ENCODE measurements at regions not wholly inside any gene's neighbourhood (a gene's known extent, or its start where the extent isn't known, plus 50 kb on each side); places are given as distances from the start of the nearest gene placed in this dataset.
"Not testable (repeated sequence)": the region's sequence is repeated elsewhere in the genome, so short reads cannot be mapped to it uniquely, and the experiment has no call there.

DNA sequence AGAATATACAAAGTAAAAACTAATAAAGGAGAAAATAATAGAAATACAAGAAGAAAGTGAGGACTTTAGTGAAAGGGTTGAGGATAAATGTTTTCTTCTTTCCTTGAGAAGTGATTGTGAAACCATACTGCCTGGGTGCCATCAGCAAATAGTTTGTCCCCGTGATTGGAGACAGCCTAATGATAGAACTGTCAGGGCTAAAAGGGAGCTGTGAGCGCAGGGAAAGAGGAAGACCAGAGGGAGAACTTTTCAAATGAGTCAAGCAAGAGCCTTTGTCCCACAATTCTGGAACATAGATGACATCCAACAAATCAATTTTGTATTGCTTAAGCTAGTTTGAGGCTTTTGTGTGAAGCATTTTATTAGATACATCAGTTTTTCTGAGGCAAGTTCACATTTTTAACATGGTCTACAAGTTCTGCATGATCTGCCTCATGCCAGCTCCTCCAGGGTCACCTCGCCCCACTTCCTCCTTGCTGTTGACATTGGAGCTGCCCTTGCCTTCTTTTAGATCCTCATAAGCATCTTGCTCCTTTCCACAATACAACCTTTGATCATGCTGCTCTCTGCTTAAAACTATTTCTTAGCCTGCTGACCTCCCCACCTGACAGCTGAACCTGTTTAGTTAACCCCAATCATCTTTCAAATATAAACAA, 213.4 kb upstream of the REG3G start:
- no peak overlapping the region for H3K4me3 ChIP-seq (ENCODE audit: low read length)
- no peak for DNase-seq (ENCODE audit: low read depth, low spot score)

- DNase-seq (ENCODE audit: low read depth, low spot score) = no peak
- no peak overlapping the region for H3K4me3 ChIP-seq (ENCODE audit: low read length)
These were observed 211.0 kb upstream of the REG3G start for GRCh38 chr2:78814331-78814986.

DNA sequence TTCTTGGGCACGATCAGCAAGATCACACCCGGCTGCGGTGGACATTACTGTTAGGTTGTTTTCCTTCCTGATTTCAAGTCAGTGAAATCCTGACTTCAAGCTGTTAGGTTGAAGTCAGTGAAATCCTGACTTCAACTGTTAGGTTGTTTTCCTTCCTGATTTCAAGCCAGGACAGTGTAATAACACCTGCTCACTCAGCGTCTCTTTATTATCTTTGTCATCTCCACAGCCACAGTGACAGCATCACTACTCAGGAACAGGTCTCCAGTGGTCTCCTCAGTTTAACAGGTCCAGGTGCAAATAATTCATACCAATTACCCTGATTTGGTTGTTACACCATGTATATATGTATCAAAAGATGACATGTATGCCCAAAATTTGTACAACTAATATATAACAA, 208.1 kb upstream of the REG3G start:
- no peak for DNase-seq (ENCODE audit: low read depth, low spot score)
- no peak overlapping the region for H3K4me3 ChIP-seq (ENCODE audit: low read length)

DNA sequence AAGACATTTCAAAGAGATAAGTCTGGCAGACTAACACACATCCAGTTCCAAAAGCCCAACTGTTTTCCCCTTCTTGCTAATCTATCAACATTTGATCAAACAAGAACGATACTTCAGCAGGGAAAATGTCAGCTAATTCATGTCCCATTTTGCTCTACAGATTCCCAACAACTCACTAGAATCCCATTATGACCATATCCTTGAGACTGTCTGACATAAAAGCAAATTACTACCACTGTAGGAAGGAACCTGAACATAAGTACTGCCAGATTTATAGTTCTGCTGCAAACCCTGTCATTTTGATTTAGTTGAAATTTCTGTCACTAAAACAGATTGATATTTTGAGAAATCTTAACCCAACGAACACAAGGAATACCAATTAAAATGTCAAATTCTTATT, 193.0 kb upstream of the REG3G start:
- no peak for DNase-seq (ENCODE audit: low read depth, low spot score)
- no peak overlapping the region for H3K4me3 ChIP-seq (ENCODE audit: low read length)

GRCh38 chr2:78839259-78839658, 186.2 kb upstream of the REG3G start:
- no peak overlapping the region for H3K4me3 ChIP-seq (ENCODE audit: low read length)

DNA sequence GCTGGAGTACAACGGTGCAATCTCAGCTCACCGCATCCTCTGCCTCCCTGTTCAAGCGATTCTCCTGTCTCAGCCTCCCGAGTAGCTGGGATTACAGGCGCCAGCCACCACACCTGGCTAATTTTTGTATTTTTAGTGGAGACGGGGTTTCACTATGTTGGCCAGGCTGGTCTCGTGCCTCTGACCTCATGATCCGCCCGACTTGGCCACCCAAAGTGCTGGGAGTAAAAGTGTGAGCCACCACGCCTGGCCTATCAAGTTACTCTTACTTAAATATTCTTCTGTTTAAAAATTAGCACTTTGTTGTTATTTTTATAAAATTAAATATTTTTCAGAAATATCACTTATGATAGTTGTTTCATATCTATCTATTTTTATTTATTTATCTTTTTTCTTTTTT, 185.2 kb upstream of the REG3G start:
- not testable (repeated sequence) for DNase-seq (ENCODE audit: low read depth, low spot score); H3K4me3 ChIP-seq (ENCODE audit: low read length)

More at GRCh38 chr2:78839259-78839658, 186.2 kb upstream of the REG3G start:
- no peak for DNase-seq (ENCODE audit: low read depth, low spot score)

GRCh38 chr2:78845664-78846185, 179.8 kb upstream of the REG3G start:
- no peak for DNase-seq (ENCODE audit: low read depth, low spot score)
- no peak overlapping the region for H3K4me3 ChIP-seq (ENCODE audit: low read length)

DNA sequence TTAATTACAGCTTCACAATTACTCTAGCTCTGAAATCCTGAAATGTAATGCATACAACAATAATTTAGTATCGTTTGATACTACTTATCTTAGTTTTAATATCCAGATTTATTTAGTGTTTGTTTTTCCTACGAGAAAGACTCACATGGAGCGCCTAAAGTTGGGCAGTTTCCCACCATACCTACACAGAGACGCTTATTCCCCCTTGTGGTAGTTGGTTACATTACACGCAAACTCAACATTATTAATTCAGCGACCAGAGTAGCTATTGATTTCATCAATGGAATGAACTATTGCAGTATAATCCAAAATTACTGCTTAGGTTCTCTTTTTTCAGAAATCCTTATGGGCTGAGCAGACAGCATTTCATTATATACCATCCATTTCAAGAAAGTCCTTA, 164.0 kb upstream of the REG3G start:
- H3K4me3 ChIP-seq (ENCODE audit: low read length) = no peak overlapping the region
- peak; percentile 19 for DNase-seq (ENCODE audit: low read depth, low spot score)

GRCh38 chr2:78864205-78864604, 161.3 kb upstream of the REG3G start:
- DNase-seq (ENCODE audit: low read depth, low spot score) = no peak
- no peak overlapping the region for H3K4me3 ChIP-seq (ENCODE audit: low read length)

GRCh38 chr2:78865667-78866066, 159.8 kb upstream of the REG3G start:
- H3K4me3 ChIP-seq (ENCODE audit: low read length) = no peak overlapping the region
- no peak for DNase-seq (ENCODE audit: low read depth, low spot score)

- no peak for DNase-seq (ENCODE audit: low read depth, low spot score)
- no peak overlapping the region for H3K4me3 ChIP-seq (ENCODE audit: low read length)
These were observed 155.0 kb upstream of the REG3G start for GRCh38 chr2:78870343-78870967.

- H3K4me3 ChIP-seq (ENCODE audit: low read length) = no peak overlapping the region
- DNase-seq (ENCODE audit: low read depth, low spot score) = no peak
These were observed 152.0 kb upstream of the REG3G start for GRCh38 chr2:78873526-78873925.

GRCh38 chr2:78876316-78876688, 149.2 kb upstream of the REG3G start:
- no peak for DNase-seq (ENCODE audit: low read depth, low spot score)
- H3K4me3 ChIP-seq (ENCODE audit: low read length) = no peak overlapping the region

DNA sequence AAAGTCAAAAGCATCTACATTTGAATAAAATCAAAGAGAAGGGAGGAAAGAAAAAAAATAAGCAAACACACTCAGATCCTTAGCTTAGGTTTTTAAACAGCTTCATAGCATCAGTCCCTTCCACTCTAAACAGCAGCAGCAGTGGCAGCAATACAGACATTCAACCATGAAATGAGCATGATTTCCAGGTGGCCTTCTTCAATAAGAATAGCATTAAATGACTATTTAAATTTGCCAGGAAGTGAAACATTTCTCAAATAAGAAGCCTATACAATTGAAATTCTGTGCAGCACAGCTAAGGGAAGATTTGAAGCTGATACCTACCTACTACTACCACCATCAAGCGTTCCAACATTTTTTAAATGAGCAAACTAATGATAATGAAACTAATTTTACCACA, 138.1 kb upstream of the REG3G start:
- DNase-seq (ENCODE audit: low read depth, low spot score) = no peak
- no peak overlapping the region for H3K4me3 ChIP-seq (ENCODE audit: low read length)

GRCh38 chr2:78890935-78891334, 134.6 kb upstream of the REG3G start:
- no peak for DNase-seq (ENCODE audit: low read depth, low spot score)
- H3K4me3 ChIP-seq (ENCODE audit: low read length) = no peak overlapping the region

GRCh38 chr2:78892295-78892694, 133.2 kb upstream of the REG3G start:
- H3K4me3 ChIP-seq (ENCODE audit: low read length) = no peak overlapping the region

DNA sequence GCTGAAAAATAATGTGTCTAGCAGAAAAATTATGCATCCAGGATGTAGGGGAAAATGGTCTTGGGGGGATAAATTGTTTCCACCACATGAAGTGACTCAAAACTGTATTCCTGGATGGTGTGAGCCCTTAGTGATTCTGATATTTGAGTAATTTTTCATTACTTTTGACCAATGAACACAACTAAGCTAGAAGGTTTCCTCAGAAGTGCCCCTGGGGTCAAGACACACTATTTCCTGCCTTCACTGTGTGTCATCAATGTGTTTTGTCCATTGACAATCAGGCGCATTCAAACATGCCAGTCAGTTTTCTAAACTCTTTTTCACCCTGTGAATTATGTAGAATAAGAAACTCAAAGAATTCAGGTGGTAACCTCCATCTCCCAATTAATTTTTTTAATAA, 130.5 kb upstream of the REG3G start:
- H3K4me3 ChIP-seq (ENCODE audit: low read length) = no peak overlapping the region
- no peak for DNase-seq (ENCODE audit: low read depth, low spot score)

More at GRCh38 chr2:78892295-78892694, 133.2 kb upstream of the REG3G start:
- DNase-seq (ENCODE audit: low read depth, low spot score) = no peak

- no peak overlapping the region for H3K4me3 ChIP-seq (ENCODE audit: low read length)
- no peak for DNase-seq (ENCODE audit: low read depth, low spot score)
These were observed 129.0 kb upstream of the REG3G start for GRCh38 chr2:78896536-78896935.

GRCh38 chr2:78907089-78907488, 118.4 kb upstream of the REG3G start:
- H3K4me3 ChIP-seq (ENCODE audit: low read length) = no peak overlapping the region
- DNase-seq (ENCODE audit: low read depth, low spot score) = no peak

DNA sequence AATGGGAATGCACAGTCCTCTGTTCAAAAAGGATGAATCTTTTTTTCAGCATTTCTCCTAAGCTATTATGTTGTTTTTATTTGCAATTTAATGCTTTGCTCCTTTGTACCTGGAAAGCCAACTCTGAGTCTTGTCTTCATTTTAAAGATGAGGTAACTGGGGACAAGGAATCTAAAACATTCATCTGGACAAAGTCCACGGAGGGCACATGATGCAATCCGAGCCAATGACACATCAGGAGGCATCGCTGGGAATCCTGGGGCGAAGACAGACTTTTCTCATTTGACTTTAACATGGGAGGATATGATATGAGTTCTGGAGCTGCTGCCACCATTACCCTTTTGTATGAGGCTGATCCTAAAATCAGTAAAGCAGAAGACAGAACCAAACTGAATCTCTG, 116.5 kb upstream of the REG3G start:
- no peak for DNase-seq (ENCODE audit: low read depth, low spot score)
- H3K4me3 ChIP-seq (ENCODE audit: low read length) = no peak overlapping the region
